GM23248 (cell line): ENCODE measurements at regions not wholly inside any gene's neighbourhood (a gene's known extent, or its start where the extent isn't known, plus 50 kb on each side); places are given as distances from the start of the nearest gene placed in this dataset.

Experiments used
- EZH2 ChIP-seq: fragments of 200-600 bp; sonication (generic); IDR thresholded peaks from 2 replicates; pipeline ENCODE4 v1.6.1; 2018; ENCODE audit warnings: antibody characterized with exemption, mild to moderate bottlenecking; ENCODE audit not compliant: insufficient read depth, poor library complexity, severe bottlenecking
- EZH2phosphoT487 ChIP-seq: fragments of 200-600 bp; sonication (generic); IDR thresholded peaks from 2 replicates; pipeline ENCODE4 v1.6.1; 2018; ENCODE audit warnings: antibody characterized with exemption, moderate library complexity, mild to moderate bottlenecking, low read depth; ENCODE audit not compliant: insufficient read depth

- no peak for TF ChIP-seq EZH2phosphoT487
- TF ChIP-seq EZH2: no peak
Observed at GRCh38 chr3:68163062-68163461, 508.6 kb upstream of the SUCLG2 start.
